A673 (cell line): ENCODE measurements at regions not wholly inside any gene's neighbourhood (a gene's known extent, or its start where the extent isn't known, plus 50 kb on each side); places are given as distances from the start of the nearest gene placed in this dataset.

Experiments
- CTCF ChIP-seq: fragments of 300-800, 200-600 bp; sonication (generic); conservative IDR thresholded peaks from 2 replicates; pipeline ENCODE4 v1.5.1; 2017; ENCODE audit warnings: low read depth, mild to moderate bottlenecking, antibody characterized with exemption, low read length, moderate library complexity, mixed read lengths
- EZH2 ChIP-seq: fragments of 200-600 bp; sonication (generic); IDR thresholded peaks from 2 replicates; pipeline ENCODE4 v1.6.1; 2017; ENCODE audit warnings: borderline replicate concordance, low read depth, mild to moderate bottlenecking, mixed read lengths, antibody characterized with exemption, low read length; ENCODE audit not compliant: poor library complexity, severe bottlenecking

- TF ChIP-seq CTCF (no peak), EZH2 (no peak)
Observed at GRCh38 chr3:30370681-30371271, 235.6 kb upstream of the TGFBR2 start.
